ENCODE measurements at regions not wholly inside any gene's neighbourhood (a gene's known extent, or its start where the extent isn't known, plus 50 kb on each side); places are given as distances from the start of the nearest gene placed in this dataset.
A peak's percentile ranks its signal among the peaks of the same experiment; 100 is the strongest.

DNA sequence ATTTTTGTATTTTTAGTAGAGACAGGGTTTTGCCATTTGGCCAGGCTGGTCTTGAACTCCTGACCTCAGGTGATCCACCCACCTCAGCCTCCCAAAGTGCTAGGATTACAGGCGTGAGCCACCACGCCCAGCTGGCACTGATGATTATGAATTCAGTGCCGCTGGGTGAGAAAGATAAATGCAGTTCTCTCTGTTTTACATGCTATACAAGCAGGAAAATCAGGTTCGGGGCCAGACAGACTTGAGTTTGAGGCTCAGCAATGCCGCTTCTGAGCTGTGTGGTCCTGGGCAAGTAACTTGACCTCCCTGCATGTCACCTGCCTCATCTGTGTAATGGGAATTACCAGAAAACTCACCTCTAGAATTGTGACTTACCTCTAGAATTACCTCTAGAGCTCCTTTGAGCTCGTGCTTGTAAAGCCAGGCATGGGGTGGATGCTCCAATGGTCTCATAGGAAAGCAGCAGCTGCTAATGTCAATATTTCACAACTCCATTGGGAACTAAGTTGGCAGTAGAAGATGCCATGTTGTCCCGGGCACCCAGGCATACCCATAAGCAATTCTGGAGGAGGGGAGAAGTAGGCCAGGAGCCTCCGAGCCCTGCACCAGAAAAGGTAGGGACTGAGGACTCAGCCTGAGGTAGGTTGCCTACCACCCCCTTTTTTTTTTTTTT is 119.8 kb upstream of the SLC25A33 start:
- no peak for DNase-seq (ENCODE audit: low spot score)

DNA sequence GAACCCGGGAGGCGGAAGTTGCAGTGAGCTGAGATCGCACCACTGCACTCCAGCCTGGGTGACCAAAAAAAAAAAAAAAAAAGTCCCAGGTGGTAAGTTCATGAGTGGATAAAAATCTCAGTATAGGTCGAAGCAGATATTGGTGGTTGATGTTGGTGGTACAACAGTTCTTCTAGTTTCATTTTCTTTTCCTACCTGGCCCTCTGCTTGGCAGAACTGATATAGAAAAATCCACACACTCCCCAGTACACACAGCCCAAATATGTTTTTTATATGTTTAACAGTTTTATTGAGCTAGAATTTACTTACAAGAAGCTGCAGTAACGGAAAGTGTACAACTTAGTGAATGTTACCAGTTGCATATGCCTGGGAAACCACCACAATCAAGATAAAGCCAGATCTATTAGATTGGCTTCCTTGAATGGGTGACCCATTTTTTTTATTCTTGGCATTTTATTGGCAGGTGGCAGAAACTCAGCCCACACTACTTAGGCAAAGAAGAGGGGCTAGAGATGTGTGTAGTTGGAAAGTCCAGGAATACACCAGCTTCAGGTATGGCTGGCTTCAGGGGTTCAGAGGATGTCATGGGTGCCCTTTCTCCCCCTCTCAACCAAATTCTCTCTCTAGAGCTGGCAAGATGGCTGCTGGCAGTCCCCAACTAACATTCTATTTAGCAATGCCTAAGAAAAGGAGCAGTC is 118.3 kb upstream of the SLC25A33 start:
- no peak for DNase-seq (ENCODE audit: low spot score)

DNA sequence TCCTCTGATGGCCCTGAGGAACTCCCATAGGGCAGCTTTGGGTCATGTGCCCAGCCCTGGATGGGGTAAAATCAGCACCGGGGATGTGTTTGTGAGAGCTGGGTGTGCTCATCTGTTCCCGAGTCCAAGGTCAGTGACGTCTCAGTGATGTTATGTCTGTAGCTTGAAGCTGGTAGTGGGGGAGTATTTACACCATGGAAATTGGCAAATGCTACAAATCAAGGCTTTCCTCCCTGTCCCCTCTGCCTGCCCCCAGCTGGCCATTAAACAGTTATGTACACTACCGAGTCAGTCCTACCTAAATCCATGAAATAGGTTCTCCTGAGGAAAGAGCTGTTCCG is 117.8 kb upstream of the SLC25A33 start:
- no peak for DNase-seq (ENCODE audit: low spot score)

DNA sequence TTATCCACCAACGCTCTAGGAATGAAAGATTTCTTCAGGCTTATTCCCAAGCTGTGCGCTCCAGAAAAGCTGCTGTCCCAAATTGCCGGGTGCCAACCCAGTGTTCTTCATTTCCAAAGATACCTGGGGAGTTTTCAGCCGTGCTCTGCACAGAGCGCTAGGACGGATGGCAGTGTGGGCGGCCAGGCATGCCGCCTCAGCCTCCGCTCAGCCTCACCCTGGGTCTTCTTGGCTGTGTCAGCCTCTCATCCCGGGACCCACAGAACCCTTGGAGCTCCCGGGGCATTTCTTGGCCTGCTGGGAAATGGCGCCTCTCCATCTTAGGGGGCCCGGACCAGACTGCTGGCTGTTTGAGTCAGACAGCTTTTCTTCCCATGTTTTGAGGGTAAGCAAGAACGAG is 116.9 kb upstream of the SLC25A33 start:
- no peak for DNase-seq (ENCODE audit: low spot score)

DNA sequence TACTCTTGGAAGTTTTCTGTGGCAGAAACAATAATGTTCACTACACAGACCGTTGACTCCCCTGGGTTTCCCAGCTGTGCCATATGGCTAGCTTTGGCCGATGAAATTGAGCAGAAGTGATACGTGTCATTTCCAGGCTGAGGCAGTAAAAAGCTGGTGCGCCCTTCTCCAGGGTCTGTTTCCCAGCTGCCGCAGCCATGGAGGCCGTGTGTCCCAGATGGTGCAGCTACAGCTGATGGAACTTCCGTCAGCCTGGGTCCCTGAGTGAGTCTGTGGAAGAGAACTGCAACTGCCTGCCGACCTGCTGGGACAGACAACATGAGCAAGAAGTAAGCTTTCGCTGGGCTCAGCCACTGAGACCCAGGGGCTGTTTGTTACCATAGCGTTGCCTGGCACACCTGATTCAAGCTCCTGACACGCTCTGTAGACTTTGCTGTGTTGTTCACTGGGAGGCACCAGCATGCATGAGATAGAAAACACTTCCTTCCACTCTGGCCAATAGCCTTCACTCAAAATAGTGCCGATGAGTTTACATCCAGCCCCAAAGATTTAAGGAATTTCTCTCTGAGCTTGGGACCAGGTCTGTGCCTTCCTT is 116.3 kb upstream of the SLC25A33 start:
- DNase-seq (ENCODE audit: low spot score) = no peak

DNA sequence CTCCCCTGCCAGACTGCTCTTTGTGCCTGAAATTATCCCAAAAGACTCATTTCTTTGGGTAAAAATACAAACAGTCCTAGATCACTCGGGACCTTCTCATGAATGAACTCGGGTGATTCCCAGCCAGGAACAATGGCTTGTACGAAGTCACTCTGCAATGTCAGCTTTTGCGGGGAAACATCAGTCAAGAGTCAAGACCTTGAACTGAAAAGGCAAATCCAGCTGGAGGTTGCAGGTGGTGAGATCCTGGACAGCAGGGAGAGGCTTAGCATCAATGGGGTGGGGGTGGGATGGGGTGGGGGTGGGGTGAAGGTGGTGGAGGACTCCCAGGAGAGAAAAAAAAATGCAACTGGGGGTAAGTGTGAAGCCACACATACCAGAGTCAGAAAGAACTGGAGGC is 115.0 kb upstream of the SLC25A33 start:
- DNase-seq (ENCODE audit: low spot score) = no peak

DNA sequence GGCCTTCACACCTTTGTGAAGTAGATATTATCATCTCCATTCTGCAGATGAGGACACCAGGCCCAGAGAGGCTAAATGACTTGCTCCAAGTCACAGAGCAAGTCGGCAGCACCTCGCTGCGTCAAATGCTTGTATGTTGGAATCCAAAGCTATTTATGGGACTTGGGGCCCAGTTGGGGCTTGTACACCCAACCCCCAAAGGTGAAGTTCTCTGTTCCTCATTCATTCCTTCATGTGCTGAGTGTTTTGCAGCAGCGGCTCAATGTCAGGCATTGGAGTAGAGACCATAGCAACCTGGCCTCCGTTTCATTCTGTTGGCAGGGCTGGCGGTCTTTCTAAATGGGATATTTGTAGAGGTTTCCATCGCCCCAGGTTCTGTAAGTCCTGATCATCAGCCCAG is 113.4 kb upstream of the SLC25A33 start:
- DNase-seq (ENCODE audit: low spot score) = no peak

DNA sequence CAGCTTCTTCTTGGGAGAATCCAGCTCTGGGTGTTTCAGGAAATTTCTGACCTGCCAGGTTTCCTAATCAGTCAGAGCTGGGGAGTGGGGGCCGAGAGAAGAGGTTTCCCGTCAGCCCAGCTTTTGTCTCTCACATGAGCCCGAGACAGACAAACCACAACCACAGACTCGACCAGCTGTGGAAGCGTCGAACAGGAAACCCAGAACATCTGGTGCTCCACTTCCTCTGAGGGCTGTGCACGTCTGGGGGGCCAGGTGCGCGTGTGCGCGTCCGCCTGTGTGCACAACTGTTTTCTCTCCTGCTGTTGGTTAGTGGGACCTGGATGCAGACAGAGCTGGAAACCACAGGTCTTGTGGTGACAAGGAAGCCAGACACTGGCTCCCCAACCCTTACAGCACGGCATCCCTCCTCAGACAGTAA is 113.0 kb upstream of the SLC25A33 start:
- DNase-seq (ENCODE audit: low spot score) = no peak

DNA sequence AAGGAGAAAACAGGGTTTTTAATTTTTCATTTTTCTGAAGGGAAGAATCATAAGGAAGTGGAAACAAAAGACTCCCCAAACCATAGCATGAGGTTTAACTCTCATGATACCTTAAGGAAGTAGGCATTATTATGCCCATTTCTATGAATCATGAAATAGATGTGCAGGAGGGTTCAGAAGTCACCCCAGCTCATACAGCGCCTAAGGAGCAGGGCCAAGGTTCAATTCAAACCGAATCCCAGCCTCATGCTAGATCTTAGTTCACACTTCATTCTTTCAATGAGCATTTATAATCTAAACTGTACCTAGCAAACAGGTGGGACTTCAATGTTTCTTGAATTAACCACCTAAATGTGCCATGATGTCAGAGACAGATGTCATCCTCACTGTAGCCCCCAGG is 111.9 kb upstream of the SLC25A33 start:
- no peak for DNase-seq (ENCODE audit: low spot score)

DNA sequence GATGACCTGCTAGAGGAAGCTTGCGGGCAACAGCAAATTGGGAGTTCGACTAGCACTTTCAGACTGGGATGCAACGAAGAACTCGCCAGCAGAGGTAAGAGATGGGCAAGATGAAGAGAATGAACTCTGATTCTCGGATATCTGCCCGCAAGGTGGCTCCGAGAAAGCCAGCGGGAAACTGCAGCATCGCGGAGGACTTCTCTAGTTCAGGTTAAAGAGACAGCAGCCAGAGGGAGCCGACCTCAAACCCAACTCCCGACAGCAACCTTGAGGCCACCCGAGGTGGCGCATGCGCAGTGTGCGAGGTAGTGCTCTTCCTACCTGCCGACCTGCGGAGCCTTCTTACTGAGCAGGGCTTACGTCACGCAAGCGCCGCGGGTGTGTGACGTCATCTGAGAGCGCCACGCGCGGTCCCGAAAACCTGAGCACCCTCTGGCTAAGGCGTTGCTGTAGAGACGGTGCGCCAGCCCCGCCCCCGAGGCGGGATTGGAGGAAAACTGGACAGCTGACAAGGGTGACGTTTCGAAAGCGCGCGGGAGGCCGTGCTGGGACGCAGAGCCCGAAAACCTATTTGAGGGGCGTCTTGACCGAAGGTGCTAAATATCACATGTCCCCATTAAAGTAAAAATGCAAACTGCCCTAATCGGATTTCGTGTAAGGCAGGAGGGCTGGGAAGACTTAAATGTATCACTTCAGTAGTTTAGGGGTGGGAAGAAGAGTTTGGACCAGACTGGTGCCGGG is 110.5 kb upstream of the SLC25A33 start:
- DNase-seq (ENCODE audit: low spot score) = peak; percentile 99

DNA sequence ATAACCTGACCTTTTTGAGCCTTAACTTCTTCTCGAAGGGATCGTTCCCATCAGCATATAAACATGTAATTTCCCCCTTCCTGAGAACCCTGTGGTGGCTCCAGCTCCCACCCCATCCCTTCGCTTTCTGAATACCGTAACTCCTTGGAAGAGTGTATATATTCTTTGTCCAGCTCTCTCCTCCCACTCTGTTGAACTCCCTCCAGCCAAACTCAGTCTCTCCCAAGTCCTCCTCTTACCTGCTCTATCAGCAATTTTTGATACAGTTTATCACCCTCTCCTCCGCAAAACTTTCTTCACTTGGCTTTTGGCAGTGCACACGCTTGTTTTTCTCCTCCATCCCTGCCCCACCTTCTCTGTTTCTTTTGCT is 109.9 kb upstream of the SLC25A33 start:
- DNase-seq (ENCODE audit: low spot score) = no peak

DNA sequence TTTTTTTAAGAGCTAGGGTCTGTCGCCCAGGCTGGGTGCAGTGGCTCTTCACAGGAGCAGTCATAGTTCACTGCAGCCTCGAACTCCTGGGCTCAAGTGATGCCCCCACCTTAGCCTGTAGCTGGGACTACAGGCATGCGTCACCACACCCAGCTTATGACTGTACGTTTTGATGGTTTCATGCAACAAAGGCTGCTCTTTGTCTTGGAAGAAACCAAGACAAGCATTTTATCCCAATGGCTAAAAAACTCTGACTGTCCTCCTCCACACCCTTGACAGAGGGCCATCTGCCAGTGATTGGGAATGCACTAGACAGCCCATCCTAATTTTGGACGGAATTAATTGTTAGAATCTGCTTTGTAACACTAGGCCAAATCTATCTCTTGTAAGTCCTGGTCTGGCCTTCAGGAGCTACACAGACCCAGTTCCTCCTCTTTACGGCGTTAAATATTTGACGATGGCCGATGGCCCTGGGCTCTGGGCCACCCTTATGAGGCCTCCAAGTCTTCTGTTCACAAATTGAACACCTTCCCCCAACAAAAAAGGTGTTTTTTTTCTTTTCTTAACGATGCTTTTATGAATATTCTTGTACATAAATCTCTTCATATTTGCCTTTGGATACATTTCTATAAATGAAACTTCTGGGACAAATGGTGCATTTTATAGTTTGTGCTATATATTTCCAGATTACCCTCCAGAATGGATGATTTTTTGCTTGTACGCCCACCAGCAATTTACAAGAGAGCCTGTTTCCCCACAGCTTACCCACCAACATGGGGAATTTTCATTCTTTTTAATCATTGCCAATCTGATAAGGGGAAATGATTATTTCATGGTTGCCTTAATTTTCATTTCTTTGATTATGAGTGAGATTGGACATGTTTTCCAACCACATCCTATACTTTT is 104.8 kb upstream of the SLC25A33 start:
- DNase-seq (ENCODE audit: low spot score) = no peak

DNA sequence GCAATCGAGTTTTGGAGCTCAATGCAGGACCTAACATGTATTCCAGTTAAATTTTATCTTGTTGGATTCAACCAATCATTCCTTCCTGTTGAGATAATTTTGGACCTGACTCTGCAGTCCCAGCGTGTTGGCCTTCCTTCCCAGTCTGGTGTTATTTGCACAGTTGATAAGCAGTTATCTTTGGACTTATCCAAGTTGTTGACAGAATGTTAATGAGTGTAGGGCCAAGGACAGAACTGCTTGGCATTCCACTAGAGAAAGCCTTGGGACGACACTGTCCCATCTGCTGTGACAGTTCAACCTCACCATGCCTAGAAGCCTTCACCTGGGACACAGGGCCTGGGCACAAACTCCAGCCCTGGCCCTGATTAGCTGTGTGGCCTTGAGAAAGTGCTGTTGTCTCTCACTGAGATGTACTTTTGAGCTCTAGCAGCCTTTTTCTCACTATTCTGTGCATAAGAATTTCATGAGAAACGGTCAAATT is 104.1 kb upstream of the SLC25A33 start:
- DNase-seq (ENCODE audit: low spot score) = no peak

DNA sequence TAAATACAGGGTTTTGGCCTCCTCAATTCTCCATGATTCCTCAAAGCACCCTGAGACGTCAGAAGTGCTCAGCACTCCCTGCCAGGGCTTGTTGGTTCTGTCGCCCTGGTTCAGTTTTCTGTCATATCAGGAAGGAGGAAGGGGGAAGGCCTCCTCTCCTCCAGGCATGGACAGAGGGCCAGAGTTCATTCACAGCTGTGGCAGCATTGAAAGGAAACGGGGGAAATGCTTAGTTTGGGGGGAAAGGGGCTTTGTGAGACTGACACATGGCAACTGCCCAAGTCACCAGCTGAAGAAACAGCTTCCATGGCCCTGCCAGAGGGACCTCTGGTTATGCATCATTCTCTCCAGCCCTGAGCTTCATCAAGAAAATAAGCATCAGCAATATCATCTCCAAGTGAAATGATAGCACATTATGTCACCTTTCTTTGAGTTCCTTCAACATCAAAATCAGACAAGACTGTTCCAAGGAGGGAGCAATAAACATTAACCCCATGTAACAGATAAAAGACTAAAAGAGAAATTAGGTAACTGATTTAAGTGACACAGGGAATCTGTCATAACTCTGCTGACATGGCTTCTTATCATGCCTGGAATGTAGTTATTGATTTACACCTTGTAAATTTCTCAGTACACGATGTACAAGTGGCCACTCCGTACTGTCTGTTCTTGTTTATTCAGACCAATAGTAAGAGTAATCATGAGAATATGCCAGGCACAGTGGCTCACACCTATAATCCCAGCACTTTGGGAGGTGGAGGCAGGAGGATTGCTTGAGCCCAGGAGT is 103.2 kb upstream of the SLC25A33 start:
- DNase-seq (ENCODE audit: low spot score) = no peak

DNA sequence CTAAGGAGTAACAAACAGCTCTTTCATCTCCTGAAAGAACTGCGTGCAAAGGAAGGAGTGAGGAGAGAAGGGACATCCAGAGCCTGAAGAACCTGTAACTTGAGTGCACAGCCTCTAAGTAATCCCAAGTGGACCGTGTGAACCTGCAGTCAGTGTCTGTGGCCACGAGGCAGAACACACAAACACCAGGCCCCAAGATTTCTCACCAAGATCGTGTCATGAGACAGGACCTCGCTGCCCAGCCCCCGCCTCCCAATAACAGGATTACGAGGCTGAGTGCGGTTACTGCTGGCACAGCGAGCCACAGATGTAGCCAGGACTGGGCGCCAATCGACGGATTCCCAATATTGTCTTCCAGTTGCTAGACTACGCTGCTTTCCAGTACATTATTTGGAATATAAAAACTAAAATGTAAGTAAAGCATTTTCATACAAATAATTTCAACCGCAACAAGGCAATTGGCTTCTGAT is 101.3 kb upstream of the SLC25A33 start:
- DNase-seq (ENCODE audit: low spot score) = no peak

DNA sequence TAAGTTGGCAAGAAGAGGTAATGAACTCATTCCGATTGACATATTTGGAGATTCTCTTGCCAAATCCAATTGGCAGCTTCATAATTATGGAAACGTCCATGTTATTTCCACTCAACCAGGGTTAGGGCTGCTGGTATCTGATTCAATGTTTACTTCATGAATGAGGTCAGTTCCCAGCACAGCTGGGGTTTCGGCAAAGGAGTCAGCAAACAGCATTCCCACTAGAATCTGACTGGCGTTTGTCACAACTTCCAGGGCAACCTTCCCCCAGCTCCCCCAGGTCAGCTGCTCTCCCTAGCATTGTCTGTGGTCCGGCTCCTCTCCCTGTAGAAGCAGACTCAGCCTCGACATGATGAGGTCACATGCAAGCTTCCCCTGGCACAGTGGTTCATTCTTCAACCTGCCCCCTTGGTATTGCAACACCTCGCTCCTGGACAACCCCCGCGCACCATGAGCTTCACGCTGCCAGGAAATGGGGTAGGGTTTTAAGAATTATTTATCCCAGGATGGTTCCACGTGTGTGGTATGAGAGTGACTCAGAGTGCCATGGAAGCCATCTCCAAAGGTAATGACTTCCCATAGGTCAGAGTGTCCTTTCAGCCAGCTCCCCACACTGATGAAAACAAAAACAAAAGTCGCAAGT is 100.7 kb upstream of the SLC25A33 start:
- DNase-seq (ENCODE audit: low spot score) = no peak

DNA sequence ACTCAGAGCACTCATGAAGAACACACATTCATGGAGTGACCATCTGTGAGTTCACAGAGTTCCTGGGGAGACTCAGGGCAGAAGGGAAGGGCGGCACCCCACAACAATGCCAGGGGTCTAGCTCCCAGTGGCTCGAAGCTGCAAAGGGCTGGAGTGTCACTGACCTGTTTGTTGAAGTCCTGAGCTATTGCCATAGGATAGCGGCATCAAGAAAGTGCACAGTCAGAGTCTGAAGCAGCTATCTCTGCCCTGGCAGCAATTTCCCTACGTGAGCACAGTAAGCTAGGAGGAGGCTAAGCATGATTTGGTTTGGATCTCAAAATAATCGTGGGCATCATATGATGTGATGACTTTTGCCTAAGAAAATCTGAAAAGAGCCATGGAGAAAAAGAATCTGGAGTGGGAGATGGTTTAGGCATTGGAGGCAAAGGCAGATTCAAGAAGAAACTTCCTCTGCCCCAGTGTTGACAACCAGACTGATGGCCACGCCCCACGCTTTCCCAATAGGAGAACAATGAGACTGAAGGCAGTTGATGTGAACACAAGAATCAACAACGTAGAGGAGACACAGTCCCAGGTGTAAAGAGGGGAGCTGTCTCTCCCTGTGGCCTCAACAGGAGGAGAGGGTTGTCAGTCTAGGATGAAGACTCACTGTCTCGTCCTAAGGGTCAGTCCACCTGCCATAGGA is 100.0 kb upstream of the SLC25A33 start:
- DNase-seq (ENCODE audit: low spot score) = no peak

DNA sequence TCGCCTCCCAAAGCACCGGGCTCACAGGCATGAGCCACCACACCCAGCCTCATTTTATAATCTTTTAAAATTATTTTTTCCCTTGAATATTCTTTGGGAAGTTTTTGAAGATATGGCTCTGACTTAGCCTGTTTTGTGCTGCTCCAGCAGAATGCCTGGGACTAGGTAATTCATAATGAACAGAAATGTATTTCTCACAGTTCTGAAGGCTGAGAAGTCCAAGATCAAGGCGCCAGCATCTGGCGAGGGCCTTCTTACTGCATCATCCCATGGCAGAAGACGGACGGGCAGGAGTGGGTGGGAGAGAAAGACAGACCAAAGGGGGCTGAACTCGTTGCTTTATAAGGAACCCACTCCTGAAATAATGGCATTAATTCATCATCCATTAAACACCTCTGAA is 99.0 kb upstream of the SLC25A33 start:
- no peak for DNase-seq (ENCODE audit: low spot score)

DNA sequence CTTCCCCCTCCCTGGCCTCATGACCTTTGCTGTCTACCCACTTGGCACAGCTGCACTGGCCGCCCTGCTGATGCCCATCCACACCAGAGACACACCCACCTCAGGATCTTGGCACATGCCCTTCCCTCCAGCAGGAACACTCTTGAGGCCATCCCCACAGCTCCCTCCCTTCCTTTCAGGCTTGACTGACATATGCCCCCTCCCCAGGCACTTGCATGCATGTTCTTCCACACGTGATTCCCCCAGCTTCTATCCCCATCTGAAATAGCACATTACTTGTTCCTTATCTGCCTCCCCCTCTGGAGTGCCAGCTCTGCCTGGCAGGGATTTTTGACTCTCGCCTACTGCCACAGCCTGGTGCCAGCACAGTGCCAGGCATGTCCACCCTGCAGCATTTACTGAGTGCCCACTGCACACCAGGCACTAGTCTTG is 98.5 kb upstream of the SLC25A33 start:
- no peak for DNase-seq (ENCODE audit: low spot score)
